H1 (cell line): ENCODE measurements at regions not wholly inside any gene's neighbourhood (a gene's known extent, or its start where the extent isn't known, plus 50 kb on each side); places are given as distances from the start of the nearest gene placed in this dataset.

Experiments used
- BRCA1 ChIP-seq: IDR thresholded peaks from 2 replicates; pipeline ENCODE4 v1.6.1; 2012; ENCODE audit warnings: low read depth, low read length, improper control_type of control experiment
- CREB1 ChIP-seq: IDR thresholded peaks from 2 replicates; pipeline ENCODE4 v1.6.1; 2012; ENCODE audit warnings: inconsistent platforms
- RFX5 ChIP-seq: IDR thresholded peaks from 2 replicates; pipeline ENCODE4 v1.6.1; 2011; ENCODE audit warnings: low read depth, low read length, improper control_type of control experiment, borderline replicate concordance
- SRF ChIP-seq: IDR thresholded peaks from 2 replicates; pipeline ENCODE4 v1.6.1; 2011; ENCODE audit warnings: mild to moderate bottlenecking, low read depth, low read length, moderate library complexity
- TAF7 ChIP-seq: optimal IDR thresholded peaks from 2 replicates; pipeline ENCODE3; 2011; ENCODE audit warnings: low read depth, mild to moderate bottlenecking, inconsistent platforms, low read length, moderate library complexity, borderline replicate concordance
- TF ChIP-seq, protein P1 (sequence below): IDR thresholded peaks from 2 replicates; pipeline ENCODE4 v1.6.1; 2011; ENCODE audit warnings: low read depth, mild to moderate bottlenecking, low read length; ENCODE audit not compliant: insufficient read depth

DNA sequence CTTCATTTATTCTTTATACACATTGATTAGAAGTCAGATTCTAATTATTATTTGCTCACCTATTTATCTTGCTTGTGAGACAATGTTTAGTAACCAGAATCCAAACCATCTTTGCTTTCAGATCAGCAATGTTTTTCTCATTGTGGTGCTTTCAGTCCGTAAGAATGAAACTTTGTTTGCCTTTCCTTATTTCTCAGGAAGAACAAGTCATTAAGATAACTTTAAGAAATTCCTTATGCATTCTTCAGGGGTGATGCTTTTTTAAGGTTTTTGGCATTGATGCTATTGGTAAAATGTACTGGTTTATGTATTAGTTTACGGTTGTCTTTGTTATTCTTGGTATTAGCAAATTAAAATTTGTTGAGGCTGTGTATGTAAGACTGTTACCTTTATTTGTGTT is 120.8 kb upstream of the POU1F1 start (continued):
- TF ChIP-seq TAF7 = no peak
- no peak for TF ChIP-seq CREB1
- TF ChIP-seq BRCA1 = no peak
- no peak for TF ChIP-seq RFX5
- no peak for TF ChIP-seq SRF
- TF ChIP-seq, protein P1, sequence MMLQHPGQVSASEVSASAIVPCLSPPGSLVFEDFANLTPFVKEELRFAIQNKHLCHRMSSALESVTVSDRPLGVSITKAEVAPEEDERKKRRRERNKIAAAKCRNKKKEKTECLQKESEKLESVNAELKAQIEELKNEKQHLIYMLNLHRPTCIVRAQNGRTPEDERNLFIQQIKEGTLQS = no peak
